OCI-LY7 (cell line): ENCODE measurements at regions not wholly inside any gene's neighbourhood (a gene's known extent, or its start where the extent isn't known, plus 50 kb on each side); places are given as distances from the start of the nearest gene placed in this dataset.

ENCODE experiments used
- CTCF ChIP-seq: fragments of 200-600 bp; sonication (generic); conservative IDR thresholded peaks from 2 replicates; pipeline ENCODE4 v1.5.1; 2014; ENCODE audit warnings: mild to moderate bottlenecking, antibody characterized with exemption, low read length, moderate library complexity, mixed read lengths
- EZH2phosphoT487 ChIP-seq: fragments of 200-600 bp; sonication (generic); IDR thresholded peaks from 2 replicates; pipeline ENCODE4 v1.6.1; 2018; ENCODE audit warnings: low read depth, borderline replicate concordance, mild to moderate bottlenecking, mixed run types, antibody characterized with exemption, low read length, moderate library complexity, mixed read lengths

DNA sequence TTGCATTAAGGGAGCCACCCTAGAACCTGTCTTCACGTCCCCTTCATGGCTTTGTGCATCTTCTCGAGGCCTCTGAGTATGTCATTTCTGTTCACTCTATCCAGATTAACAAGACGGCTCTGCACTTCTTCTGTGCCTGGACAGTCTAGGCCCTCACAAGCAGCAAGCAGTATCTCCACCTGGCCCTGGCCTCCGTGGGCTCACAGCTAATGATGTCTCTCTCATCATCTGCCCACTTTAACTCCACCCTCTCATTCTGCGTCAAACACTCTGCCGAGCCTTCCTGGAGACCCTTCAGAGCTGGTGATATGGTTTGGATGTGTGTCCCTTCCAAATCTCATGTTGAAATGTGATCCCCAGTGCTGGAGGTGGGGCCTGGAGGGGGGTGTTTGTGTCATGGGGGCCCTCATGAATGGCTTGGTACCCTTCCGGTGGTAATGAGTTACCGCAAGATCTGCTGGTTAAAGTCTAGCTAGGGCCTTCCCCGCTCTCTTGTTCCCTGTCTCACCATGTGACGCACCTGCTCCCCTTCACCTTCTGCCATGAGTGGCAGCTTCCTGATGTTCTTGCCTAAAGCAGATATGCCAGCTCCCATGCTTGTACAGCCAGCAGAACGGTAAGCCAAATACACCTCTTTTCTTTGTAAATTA lies 132.5 kb upstream of the ID2 start:
- TF ChIP-seq CTCF (no peak), EZH2phosphoT487 (no peak)
